IMR-90 (cell line): ENCODE measurements at regions not wholly inside any gene's neighbourhood (a gene's known extent, or its start where the extent isn't known, plus 50 kb on each side); places are given as distances from the start of the nearest gene placed in this dataset.

ENCODE experiments used
- ATAC-seq: fragments of 200-7000 bp; cut with Tn5 transposase; 2 replicates; pipeline ENCODE4 v1.9.1; 2020; ENCODE audit warnings: low read depth, mild to moderate bottlenecking, moderate library complexity
- BruUV-seq: library from RNA; stranded (reverse); fragments of 400-500 nt; replicated peaks from 2 replicates; lab custom pipeline; 2021; lab: Mats Ljungman, UMichigan
- CTCF ChIA-PET: fragments of 300-600 bp; formaldehyde crosslinking; extraction: SDS; loops from one replicate; lab custom pipeline; 2021; ENCODE audit warnings: antibody characterized with exemption; lab: Yijun Ruan, JAX
- POLR2A ChIA-PET: fragments of 300-600 bp; sonication (Branson Sonifier 250); formaldehyde crosslinking; loops from one replicate; lab custom pipeline; 2022; ENCODE audit warnings: antibody characterized with exemption; ENCODE audit not compliant: unreplicated experiment; lab: Charles Lee
- DNase-seq: peaks from one replicate; pipeline ENCODE4 v3.0.0; 2013
- H2AFZ ChIP-seq: replicated peaks from 2 replicates; pipeline ENCODE3; 2013; ENCODE audit warnings: low read length, mild to moderate bottlenecking; ENCODE audit not compliant: poor library complexity
- H2AK5ac ChIP-seq: 2 replicates; pipeline ENCODE4 v1.6.1; 2013; ENCODE audit warnings: low read depth, low read length, inconsistent platforms
- H2AK9ac ChIP-seq: replicated peaks from 2 replicates; pipeline ENCODE3; 2013; ENCODE audit warnings: mild to moderate bottlenecking, low read depth, low read length, moderate library complexity; ENCODE audit not compliant: poor library complexity
- H2BK120ac ChIP-seq: 2 replicates; pipeline ENCODE4 v1.6.1; 2013; ENCODE audit warnings: low read depth, low read length, inconsistent platforms
- H2BK15ac ChIP-seq: 3 replicates; pipeline ENCODE4 v1.6.1; 2013; ENCODE audit warnings: low read depth, low read length, inconsistent platforms
- H2BK20ac ChIP-seq: 2 replicates; pipeline ENCODE4 v1.6.1; 2013; ENCODE audit warnings: low read depth, mild to moderate bottlenecking, inconsistent platforms, low read length, moderate library complexity
- H2BK5ac ChIP-seq: 2 replicates; pipeline ENCODE4 v1.6.1; 2013; ENCODE audit warnings: mild to moderate bottlenecking, low read depth, low read length, inconsistent platforms; ENCODE audit not compliant: poor library complexity, severe bottlenecking
- H3K14ac ChIP-seq: replicated peaks from 2 replicates; pipeline ENCODE4 v1.6.1; 2013; ENCODE audit warnings: low read depth, low read length, inconsistent platforms
- H3K18ac ChIP-seq: 2 replicates; pipeline ENCODE4 v1.6.1; 2013; ENCODE audit warnings: low read depth, low read length, control low read depth
- H3K23ac ChIP-seq: 2 replicates; pipeline ENCODE4 v1.6.1; 2013; ENCODE audit warnings: low read depth, low read length, inconsistent platforms
- H3K27ac ChIP-seq: 2 replicates; pipeline ENCODE4 v1.5.1; 2013; ENCODE audit warnings: mild to moderate bottlenecking, control low read depth, low read length; ENCODE audit not compliant: insufficient read depth
- H3K27me3 ChIP-seq: 2 replicates; pipeline ENCODE4 v1.6.1; 2013; ENCODE audit warnings: low read length; ENCODE audit not compliant: control insufficient read depth, insufficient read depth
- H3K36me3 ChIP-seq: 2 replicates; pipeline ENCODE4 v1.6.1; 2013; ENCODE audit warnings: low read length, mixed read lengths; ENCODE audit not compliant: control insufficient read depth, insufficient read depth
- H3K4ac ChIP-seq: 2 replicates; pipeline ENCODE4 v1.6.1; 2013; ENCODE audit warnings: low read depth, low read length, inconsistent platforms
- H3K4me1 ChIP-seq: 2 replicates; pipeline ENCODE4 v1.6.1; 2013; ENCODE audit warnings: low read length, mixed read lengths; ENCODE audit not compliant: control insufficient read depth, insufficient read depth
- H3K4me2 ChIP-seq: 2 replicates; pipeline ENCODE4 v1.6.1; 2013; ENCODE audit warnings: low read depth, mild to moderate bottlenecking, control low read depth, low read length, moderate library complexity
- H3K4me3 ChIP-seq: 2 replicates; pipeline ENCODE4 v1.5.1; 2013; ENCODE audit warnings: low read depth, mild to moderate bottlenecking, control low read depth, low read length, moderate library complexity; ENCODE audit not compliant: insufficient read depth
- H3K56ac ChIP-seq: 2 replicates; pipeline ENCODE4 v1.6.1; 2013; ENCODE audit warnings: low read length, inconsistent platforms; ENCODE audit not compliant: insufficient read depth; ENCODE audit errors: extremely low read depth
- H3K79me1 ChIP-seq, 2 experiments: 2 replicates each; pipeline ENCODE4 v1.6.1; 2013; ENCODE audit warnings: low read length in 2 of 2, inconsistent platforms in 1 of 2, low read depth in 1 of 2
- H3K9ac ChIP-seq: 2 replicates; pipeline ENCODE4 v1.6.1; 2013; ENCODE audit warnings: low read depth, low read length, control low read depth
- H3K9me1 ChIP-seq: 2 replicates; pipeline ENCODE4 v1.6.1; 2013; ENCODE audit warnings: low read length, inconsistent platforms; ENCODE audit not compliant: insufficient read depth
- H3K9me3 ChIP-seq: 2 replicates; pipeline ENCODE4 v1.6.1; 2013; ENCODE audit warnings: low read length; ENCODE audit not compliant: control insufficient read depth, insufficient read depth
- H4K20me1 ChIP-seq: 2 replicates; pipeline ENCODE4 v1.6.1; 2013; ENCODE audit warnings: low read length, inconsistent platforms; ENCODE audit not compliant: insufficient read depth
- H4K5ac ChIP-seq: 2 replicates; pipeline ENCODE4 v1.6.1; 2013; ENCODE audit warnings: mild to moderate bottlenecking, low read depth, low read length, control low read depth
- H4K8ac ChIP-seq, 2 experiments: 2 replicates each; pipeline ENCODE4 v1.6.1; 2013; ENCODE audit warnings: low read depth in 2 of 2, low read length in 2 of 2, control low read depth in 1 of 2, inconsistent platforms in 1 of 2
- H4K91ac ChIP-seq: 2 replicates; pipeline ENCODE4 v1.6.1; 2013; ENCODE audit warnings: low read depth, low read length, inconsistent platforms; ENCODE audit not compliant: insufficient read depth
- BHLHE40 ChIP-seq: fragments of 150-350 bp; IDR thresholded peaks from 2 replicates; pipeline ENCODE4 v1.6.1; 2016; ENCODE audit warnings: mild to moderate bottlenecking, low read depth, low read length
- CEBPB ChIP-seq: IDR thresholded peaks from 2 replicates; pipeline ENCODE4 v1.6.1; 2012; ENCODE audit warnings: low read depth, low read length, improper control_type of control experiment
- CHD1 ChIP-seq: IDR thresholded peaks from 2 replicates; pipeline ENCODE4 v1.6.1; 2012; ENCODE audit warnings: low read depth, low read length, improper control_type of control experiment
- FOS ChIP-seq: fragments of 150-350 bp; IDR thresholded peaks from 2 replicates; pipeline ENCODE4 v1.6.1; 2016; ENCODE audit warnings: low read depth, low read length
- MAFK ChIP-seq: IDR thresholded peaks from 2 replicates; pipeline ENCODE4 v1.6.1; 2012; ENCODE audit warnings: low read depth, low read length, improper control_type of control experiment
- MAZ ChIP-seq: IDR thresholded peaks from 2 replicates; pipeline ENCODE4 v1.6.1; 2012; ENCODE audit warnings: low read depth, mild to moderate bottlenecking, low read length, improper control_type of control experiment, moderate library complexity, borderline replicate concordance
- MXI1 ChIP-seq: IDR thresholded peaks from 2 replicates; pipeline ENCODE4 v1.6.1; 2012; ENCODE audit warnings: low read depth, mild to moderate bottlenecking, low read length, moderate library complexity, borderline replicate concordance
- NFE2L2 ChIP-seq: fragments of 150-350 bp; IDR thresholded peaks from 2 replicates; pipeline ENCODE4 v1.6.1; 2016; ENCODE audit warnings: low read depth, mild to moderate bottlenecking, low read length
- POLR2A ChIP-seq: IDR thresholded peaks from 2 replicates; pipeline ENCODE4 v1.6.1; 2012; ENCODE audit warnings: mild to moderate bottlenecking, low read depth, low read length
- RAD21 ChIP-seq: IDR thresholded peaks from 2 replicates; pipeline ENCODE4 v1.6.1; 2012; ENCODE audit warnings: low read length, improper control_type of control experiment
- RCOR1 ChIP-seq: IDR thresholded peaks from 2 replicates; pipeline ENCODE4 v1.6.1; 2012; ENCODE audit warnings: mild to moderate bottlenecking, low read length, improper control_type of control experiment; ENCODE audit not compliant: insufficient replicate concordance
- RFX5 ChIP-seq: IDR thresholded peaks from 2 replicates; pipeline ENCODE4 v1.8.0; 2012; ENCODE audit warnings: low read depth, mild to moderate bottlenecking, low read length, moderate library complexity
- SMC3 ChIP-seq: fragments of 150-350 bp; IDR thresholded peaks from 2 replicates; pipeline ENCODE4 v1.6.1; 2016; ENCODE audit warnings: low read depth, mild to moderate bottlenecking, antibody characterized with exemption, low read length, moderate library complexity
- WGBS, 2 experiments: methylation state at CpG; one replicate each; pipeline versions ENCODE4 v1.1.5 to v1.1.7; 2013; ENCODE audit warnings: missing lambda C conversion rate in 2 of 2; ENCODE audit not compliant: insufficient read length in 1 of 2; ENCODE audit errors: extremely low coverage in 2 of 2; 5-methylcytosine and 5-hydroxymethylcytosine counted together
- dilution Hi-C: fragments of 300-500 bp; cut with HindIII; formaldehyde crosslinking; loops from one replicate; pipeline ENCODE4 v1.14.3; 2018; ENCODE audit warnings: low sequenced_read_pairs; ENCODE audit not compliant: unreplicated experiment
- in situ Hi-C: fragments of 300-500 bp; cut with MboI; formaldehyde crosslinking; loops from 3 replicates; pipeline ENCODE4 v1.14.3; 2019; ENCODE audit warnings: low sequenced_read_pairs, inconsistent platforms, mixed read lengths
- intact Hi-C: fragments of 100-400 bp; cut with micrococcal nuclease; formaldehyde crosslinking; loops from 2 replicates; pipeline ENCODE4 v1.10.0; 2022
- TF ChIP-seq, protein P1 (sequence below): fragments of 150-350 bp; IDR thresholded peaks from 2 replicates; pipeline ENCODE4 v1.6.1; 2016; ENCODE audit warnings: low read depth, mild to moderate bottlenecking, low read length, moderate library complexity, borderline replicate concordance
- TF ChIP-seq, protein P2 (sequence below): conservative IDR thresholded peaks from 2 replicates; pipeline ENCODE4 v1.5.1; 2012; ENCODE audit warnings: mild to moderate bottlenecking, low read depth, low read length, improper control_type of control experiment
- TF ChIP-seq, protein P3 (sequence below): fragments of 150-350 bp; IDR thresholded peaks from 2 replicates; pipeline ENCODE4 v1.6.1; 2017; ENCODE audit warnings: mild to moderate bottlenecking, antibody characterized with exemption, low read length, low read depth

DNA sequence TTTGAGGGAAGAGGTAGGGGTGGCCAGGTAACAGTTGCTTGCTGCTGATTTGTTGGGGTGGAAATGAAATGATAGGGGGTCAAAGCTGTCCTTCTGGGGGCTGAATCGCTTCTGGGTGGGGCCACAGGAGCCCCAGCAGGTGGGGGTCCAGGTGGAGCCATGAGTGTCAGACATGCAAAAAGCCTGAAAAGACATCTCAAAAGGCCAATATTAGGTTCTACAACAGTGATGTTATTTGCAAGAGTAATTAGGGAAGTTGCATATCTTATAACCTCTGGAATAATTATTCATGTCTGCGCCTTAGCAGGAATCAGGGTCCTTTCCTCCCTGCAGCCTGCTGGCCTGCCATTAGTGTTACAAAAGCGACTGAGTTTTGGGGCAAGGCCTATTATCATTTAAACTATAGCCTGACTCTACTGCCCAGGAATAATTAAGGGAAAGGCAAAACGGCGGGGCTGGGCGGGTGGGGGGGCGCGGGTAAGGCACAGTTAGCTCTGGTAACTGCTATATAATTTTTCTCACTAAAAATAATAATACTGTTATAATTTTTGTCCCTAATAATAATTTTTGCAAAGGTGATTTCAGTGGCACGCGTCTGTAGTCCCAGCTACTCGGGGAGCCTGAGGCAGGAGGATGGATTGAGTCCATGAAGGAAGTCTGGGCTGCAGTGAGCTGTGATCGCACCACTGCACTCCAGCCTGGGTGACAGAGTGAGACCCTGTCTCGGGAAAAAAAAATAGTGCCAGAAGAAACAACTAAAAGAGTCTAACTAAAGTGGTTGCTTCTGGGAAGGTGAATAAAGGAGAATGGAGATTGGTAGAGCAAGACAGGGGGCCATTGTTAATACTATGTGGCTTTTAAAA lies 145.7 kb downstream of the MAGEB17 start:
- Histone ChIP-seq H3K56ac (no peak overlapping the region), H3K4me2 (no peak overlapping the region), H2BK15ac (no peak overlapping the region), H2BK120ac (no peak overlapping the region), H3K4me3 (no peak overlapping the region), H3K9me3 (no peaks in the 10 kb centered on the region), H3K27me3 (no peaks in the 10 kb centered on the region), H4K5ac (no peak overlapping the region), H4K8ac (no peak overlapping the region), H2AK5ac (no peak overlapping the region), H4K91ac (no peak overlapping the region), H2AFZ (no peak overlapping the region), H4K20me1 (no peaks in the 10 kb centered on the region), H3K4me1 (no peaks in the 10 kb centered on the region), H3K9ac (no peak overlapping the region), H3K9me1 (no peaks in the 10 kb centered on the region), H3K18ac (no peak overlapping the region), H3K36me3 (no peaks in the 10 kb centered on the region), H3K27ac (no peak overlapping the region), H3K23ac (no peak overlapping the region), H3K4ac (no peak overlapping the region), H2AK9ac (no peak overlapping the region), H3K14ac (no peak overlapping the region), H2BK5ac (no peak overlapping the region), H2BK20ac (no peak overlapping the region), H3K79me1 (no peaks in the 10 kb centered on the region)
- ATAC-seq, result no peak
- ChIA-PET CTCF (no interaction called here), POLR2A (no interaction called here)
- dilution Hi-C loops, result no loop called here
- intact Hi-C loops, result no loop called here
- DNase-seq, result no peak
- in situ Hi-C loops, result no loop called here
- TF ChIP-seq FOS (no peak), RCOR1 (no peak), POLR2A (no peak), RAD21 (no peak), RFX5 (no peak), MXI1 (no peak), MAZ (no peak), CHD1 (no peak), NFE2L2 (no peak), CEBPB (no peak), MAFK (no peak), BHLHE40 (no peak), SMC3 (no peak)
- TF ChIP-seq, protein P1, sequence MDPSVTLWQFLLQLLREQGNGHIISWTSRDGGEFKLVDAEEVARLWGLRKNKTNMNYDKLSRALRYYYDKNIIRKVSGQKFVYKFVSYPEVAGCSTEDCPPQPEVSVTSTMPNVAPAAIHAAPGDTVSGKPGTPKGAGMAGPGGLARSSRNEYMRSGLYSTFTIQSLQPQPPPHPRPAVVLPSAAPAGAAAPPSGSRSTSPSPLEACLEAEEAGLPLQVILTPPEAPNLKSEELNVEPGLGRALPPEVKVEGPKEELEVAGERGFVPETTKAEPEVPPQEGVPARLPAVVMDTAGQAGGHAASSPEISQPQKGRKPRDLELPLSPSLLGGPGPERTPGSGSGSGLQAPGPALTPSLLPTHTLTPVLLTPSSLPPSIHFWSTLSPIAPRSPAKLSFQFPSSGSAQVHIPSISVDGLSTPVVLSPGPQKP, result no peak
- TF ChIP-seq, protein P2, sequence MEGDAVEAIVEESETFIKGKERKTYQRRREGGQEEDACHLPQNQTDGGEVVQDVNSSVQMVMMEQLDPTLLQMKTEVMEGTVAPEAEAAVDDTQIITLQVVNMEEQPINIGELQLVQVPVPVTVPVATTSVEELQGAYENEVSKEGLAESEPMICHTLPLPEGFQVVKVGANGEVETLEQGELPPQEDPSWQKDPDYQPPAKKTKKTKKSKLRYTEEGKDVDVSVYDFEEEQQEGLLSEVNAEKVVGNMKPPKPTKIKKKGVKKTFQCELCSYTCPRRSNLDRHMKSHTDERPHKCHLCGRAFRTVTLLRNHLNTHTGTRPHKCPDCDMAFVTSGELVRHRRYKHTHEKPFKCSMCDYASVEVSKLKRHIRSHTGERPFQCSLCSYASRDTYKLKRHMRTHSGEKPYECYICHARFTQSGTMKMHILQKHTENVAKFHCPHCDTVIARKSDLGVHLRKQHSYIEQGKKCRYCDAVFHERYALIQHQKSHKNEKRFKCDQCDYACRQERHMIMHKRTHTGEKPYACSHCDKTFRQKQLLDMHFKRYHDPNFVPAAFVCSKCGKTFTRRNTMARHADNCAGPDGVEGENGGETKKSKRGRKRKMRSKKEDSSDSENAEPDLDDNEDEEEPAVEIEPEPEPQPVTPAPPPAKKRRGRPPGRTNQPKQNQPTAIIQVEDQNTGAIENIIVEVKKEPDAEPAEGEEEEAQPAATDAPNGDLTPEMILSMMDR, result no peak
- TF ChIP-seq, protein P3, sequence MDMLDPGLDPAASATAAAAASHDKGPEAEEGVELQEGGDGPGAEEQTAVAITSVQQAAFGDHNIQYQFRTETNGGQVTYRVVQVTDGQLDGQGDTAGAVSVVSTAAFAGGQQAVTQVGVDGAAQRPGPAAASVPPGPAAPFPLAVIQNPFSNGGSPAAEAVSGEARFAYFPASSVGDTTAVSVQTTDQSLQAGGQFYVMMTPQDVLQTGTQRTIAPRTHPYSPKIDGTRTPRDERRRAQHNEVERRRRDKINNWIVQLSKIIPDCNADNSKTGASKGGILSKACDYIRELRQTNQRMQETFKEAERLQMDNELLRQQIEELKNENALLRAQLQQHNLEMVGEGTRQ, result no peak
- WGBS, 2 experiments, result no CpG with 5 or more reads among the region's 13 CpGs
- no TSS peak for BruUV-seq
